NCI-H2196 (cell line): ENCODE measurements at regions not wholly inside any gene's neighbourhood (a gene's known extent, or its start where the extent isn't known, plus 50 kb on each side); places are given as distances from the start of the nearest gene placed in this dataset.
"Not testable (repeated sequence)": the region's sequence is repeated elsewhere in the genome, so short reads cannot be mapped to it uniquely, and the experiment has no call there.

Experiments used
- DNase-seq: peaks from one replicate; lab custom pipeline; 2025; ENCODE audit not compliant: unreplicated experiment; lab: John Stamatoyannopoulos, UW

DNA sequence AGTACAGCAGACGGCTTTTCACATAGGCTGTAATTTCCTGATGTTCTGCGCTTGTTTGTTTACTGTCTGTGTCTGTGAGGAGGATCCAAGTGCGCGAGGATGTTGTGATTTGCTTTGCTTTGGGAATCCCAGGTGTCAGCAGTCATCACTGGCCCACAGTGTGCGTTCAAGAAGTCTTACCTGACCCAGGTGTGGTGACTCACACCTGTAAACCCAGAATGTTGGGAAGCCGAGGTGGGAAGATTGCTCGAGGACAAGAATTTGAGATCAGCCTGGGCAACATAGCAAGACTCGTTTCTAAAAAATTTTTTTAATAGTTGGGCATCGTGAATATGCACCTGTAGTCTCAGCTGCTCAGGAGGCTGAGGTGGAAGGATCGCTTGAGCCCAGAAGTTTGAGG lies 110.7 kb downstream of the CRLF3 start:
- not testable (repeated sequence) for DNase-seq

DNA sequence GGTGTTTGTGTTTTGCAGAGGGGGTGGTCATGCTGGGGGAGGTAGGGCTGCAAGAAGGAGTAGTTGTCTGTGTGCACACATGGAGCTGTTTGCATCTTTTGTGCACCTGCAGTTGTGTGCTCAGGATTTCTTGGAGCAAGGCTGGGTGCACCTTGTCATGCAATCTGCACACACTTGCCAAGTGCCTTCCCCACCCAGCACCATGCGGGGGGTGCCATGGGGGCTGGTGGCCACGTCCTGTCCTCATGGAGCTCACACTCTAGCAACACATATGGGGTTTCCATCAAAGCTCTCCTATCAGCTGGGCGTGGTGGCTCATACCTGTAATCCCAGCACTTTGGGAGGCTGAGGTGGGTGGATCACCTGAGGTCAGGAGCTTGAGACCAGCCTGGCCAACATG lies 111.6 kb downstream of the CRLF3 start:
- DNase-seq = not testable (repeated sequence)

DNA sequence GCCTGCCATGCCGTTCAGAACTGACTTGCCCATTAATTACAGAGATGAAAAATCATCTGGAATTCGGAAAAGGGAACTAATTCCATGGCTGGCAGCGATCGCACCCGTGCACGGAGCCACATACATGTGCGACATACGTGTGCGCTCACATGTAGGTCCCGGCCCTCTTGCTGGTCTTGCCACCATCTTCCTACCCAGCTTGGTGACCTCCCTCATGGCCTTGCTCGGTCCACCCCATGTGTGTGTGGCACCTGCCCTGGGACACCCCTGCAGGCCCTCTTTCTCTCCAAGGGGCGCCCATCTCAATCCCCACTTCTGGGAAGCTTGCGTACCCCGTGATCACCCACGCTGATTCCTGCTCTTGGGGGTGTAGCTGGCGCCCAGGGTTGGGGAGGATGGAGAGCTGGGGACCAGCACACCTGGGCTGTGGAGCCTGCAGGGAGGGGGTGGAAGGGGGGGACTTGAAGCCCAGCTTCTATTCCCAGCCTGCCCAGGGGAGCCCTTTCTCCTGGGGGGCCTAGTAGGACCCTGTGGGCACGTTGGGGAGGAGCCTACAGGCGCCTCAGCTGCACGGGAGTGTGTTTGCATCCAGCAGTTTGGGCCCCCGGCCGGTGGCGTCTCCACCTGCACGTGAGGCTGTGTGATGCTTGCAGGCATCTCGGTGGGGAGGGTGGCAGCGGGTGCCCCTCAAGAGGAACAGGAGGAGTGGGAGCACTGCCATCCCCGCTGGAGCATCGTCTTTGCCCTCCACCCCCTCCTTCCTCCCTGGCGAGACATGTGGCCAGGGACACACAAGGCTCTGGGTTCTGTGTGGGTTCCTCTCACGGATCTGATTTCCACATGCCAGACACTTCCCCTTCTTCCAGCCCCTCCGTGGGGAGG lies 112.6 kb downstream of the CRLF3 start:
- not testable (repeated sequence) for DNase-seq

DNA sequence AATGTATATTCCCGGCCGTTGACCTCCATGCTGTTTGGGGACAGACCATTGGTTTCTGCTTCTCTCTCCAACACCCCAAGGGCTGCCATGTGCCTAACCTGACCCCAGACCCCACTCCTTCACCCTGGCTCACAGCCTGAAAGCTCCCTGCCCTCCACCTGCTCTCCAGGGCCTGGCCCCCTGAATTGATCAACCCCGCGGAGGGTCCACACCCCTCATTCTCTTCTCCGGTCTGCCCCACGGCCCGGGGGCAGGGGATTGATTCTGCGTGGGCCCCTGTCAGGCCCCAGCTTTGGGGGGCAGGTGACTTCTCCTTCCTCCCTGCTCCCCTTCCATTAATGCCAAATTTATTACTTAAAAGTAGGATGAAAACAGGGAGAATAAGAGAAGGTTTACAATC lies 113.3 kb downstream of the CRLF3 start:
- DNase-seq = not testable (repeated sequence)

- DNase-seq = not testable (repeated sequence)
Measured at GRCh38 chr17:30710276-30711088, 114.0 kb downstream of the CRLF3 start.

- not testable (repeated sequence) for DNase-seq
Measured at GRCh38 chr17:30709561-30710275, 114.8 kb downstream of the CRLF3 start.

DNA sequence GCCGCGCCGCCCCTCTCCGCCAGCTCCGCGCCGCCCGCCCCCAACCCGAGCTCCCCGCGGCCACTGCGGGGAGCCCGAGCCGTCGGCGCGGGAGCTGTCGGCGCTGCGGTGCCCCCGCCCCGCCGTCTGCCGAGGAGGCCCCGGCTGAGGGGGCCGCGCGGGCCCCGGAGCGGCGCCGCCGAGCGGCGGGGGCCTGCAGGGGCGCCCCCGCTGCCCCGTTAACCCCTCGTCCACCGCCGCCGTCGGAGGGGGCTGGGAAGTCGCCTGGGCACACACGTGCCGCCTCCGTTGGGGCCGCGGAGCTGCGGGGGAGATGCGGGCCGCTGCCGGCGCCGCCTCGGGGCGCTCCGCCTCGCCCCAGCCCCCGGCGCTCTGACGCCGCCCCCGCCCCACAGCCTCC lies 115.4 kb downstream of the CRLF3 start:
- not testable (repeated sequence) for DNase-seq

DNA sequence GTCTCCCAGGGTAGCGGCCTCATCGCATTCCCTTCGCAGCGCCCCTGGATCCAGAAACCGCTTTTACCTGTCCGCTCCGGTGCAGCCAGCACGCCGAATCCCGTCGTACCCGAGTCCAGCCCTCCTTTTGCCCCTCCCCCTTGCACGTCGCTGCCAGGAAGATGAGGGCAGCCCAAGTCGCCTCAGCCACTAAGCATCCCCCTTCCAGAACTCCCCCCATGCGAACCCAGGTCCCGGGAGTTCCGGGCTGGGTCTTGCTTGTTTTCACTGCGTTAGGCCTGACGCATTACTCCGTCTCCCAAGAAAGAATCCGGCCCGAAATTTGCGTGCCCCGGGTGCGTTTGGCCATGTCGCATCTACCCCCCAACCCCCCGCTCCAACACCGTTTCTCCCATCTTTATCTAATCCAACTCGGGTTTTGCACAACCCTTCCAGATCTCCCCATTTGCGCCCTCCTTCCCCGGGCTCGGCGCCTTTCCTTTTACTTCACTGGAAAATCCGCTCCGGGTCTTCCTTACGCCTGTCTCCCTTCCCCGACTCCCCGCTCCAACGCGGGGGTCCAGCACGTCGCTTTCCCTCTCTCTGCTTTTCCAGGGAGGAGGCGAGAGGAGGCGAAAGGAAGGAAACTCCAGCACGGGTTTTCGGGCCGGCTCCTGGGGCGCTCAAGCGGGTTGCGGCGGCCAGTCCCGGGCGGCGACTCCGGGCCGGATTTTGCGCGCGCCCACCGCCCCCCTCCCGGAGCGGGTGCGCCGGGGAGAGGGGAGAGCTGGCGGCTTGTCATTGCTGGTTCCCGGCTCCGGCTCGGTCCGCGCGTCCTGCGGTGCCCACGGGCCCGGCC lies 116.0 kb downstream of the CRLF3 start:
- DNase-seq = peak; percentile 76

DNA sequence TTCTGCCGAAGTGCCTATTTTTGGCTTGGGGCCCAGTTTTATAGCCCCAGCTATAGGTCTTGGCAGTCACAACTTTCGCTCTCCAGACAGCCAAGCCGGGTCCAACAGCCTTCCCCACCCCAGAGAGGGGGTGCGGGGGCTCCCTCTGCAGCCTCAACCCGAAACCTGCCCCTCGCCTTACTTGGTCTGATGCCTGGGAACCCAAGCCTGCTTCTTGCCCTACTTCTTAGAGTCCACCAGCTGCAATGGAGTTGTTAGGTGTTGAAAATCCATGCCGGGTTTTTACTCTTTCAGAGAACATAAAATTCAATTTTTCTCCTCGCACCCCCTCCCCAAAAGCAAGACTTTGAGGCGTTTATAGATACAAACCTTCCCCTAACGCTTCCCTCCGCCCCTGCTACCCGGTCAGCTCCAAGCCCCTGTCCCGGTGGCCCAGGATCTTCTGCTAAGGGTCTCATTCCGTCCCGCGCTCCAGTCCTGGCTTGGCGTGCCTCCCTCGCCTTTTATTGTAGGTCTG lies 116.7 kb downstream of the CRLF3 start:
- peak; percentile 52 for DNase-seq

DNA sequence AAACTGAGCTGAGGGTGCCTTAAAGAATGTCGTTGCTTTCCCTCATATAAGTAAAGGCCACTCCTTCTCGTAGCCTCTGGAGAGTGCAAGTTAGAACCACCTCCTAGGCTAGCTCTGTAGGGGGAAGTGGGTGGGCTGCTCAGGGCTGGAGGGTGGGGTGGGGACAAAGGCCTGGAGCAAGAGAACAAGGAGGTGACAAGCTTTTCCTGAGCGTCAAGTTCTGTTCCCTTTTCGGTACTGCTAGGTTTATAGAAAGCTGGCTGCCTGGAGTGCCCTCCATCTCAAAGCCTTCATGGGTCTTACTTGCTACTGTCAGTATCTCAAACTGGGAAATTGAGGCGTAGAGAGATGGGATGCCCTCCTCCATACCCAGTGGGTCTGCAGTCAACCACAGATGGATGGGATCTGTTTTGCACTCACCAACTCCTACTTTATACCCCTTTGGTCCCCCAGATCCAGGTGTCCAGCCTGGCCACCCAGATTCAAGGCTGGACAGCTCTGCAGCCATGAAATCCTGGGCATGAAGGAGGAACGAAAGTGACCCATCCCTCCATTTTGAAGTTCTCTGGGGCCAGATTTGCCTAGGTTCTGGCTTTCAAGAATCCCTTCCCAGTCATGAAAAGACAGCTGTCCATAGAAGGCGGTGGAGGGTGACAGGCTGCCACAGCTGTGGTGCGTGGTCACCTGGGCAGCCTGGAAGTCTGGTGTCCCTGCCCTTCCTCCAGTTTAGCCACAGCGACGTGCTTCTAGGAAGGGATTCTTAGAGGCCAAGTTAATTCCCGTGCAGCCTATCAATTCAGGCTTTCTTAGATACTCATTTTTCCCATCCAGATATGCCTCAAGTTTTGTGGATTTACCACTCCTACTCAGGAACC lies 117.8 kb downstream of the CRLF3 start:
- DNase-seq = not testable (repeated sequence)

DNA sequence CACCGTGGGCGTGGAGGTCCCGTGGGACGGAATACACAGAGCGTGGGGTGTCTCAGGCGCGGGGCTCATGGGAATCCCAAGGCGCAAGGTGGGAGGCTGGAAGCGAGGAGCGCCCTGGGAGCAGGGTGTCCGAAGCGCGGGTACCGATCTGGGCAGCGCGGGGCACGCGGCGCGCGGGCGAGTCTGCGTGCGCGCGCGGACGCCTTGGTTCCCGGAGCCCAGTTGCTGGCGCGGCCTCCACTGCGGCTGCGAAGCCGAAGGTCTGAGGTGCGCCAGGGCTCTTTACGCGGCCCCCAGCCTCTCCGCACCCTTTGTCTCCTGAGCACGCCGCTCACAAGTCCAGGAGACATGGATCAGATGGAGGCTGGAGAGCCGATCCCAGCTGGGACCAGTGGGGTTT lies 118.5 kb downstream of the CRLF3 start:
- DNase-seq = not testable (repeated sequence)

DNA sequence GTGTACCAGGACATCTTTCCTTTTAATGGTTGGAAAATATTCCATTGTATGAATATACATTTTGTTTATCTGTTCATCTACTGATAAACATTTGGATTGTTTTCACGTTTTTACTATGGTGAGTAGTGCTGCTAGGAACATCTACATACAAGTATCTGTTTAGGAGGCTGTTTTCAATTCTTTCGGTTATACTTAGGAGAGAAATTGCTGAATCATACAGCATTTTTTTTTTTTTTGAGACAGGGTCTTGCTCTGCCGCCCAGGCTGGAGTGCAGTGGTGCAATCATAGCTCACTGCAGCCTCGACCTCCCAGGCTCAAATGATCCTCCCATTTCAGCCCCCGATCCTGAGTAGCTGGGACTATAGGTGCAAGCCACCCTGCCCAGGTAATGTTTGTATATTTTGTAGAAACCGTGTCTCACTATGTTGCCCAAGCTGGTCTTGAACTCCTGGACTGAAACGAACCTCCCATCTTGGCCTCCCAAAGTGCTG lies 122.9 kb downstream of the CRLF3 start:
- DNase-seq = no peak

DNA sequence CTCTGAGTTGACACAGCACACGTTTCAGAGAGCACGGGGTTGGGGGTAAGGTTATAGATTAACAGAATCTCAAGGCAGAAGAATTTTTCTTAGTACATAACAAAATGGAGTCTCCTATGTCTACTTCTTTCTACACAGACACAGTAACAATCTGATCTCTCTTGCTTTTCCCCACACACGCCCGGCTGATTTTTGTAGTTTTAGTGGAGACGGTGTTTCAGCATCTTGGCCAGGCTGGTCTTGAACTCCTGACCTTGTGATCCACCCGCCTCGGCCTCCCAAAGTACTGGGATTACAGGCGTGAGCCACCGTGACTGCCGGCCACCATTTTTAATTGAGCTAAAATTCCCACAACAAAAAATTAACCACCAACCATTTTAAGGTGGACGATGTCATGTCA lies 123.7 kb downstream of the CRLF3 start:
- not testable (repeated sequence) for DNase-seq

GRCh38 chr17:30697619-30698460 lies 126.7 kb downstream of the CRLF3 start:
- peak; percentile 62 for DNase-seq

DNA sequence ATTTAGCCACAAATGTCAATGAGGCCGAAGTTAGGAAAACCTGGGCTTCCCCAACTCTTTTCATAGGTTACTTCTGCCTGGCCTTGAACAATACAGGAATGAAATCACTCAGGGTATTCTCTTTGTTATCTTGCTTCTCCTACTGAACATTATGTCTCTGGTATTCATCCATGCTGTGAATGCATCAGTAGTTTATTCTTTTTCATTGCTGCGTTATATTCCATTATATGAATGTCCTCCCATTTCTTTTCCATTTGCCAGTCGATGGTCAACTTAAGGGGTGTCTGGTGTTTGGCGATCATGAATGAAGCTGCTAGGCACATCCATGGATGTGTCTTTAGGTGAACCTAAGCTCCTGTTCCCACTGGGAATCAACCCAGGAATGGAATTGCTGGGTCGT lies 128.3 kb downstream of the CRLF3 start:
- DNase-seq = no peak

- not testable (repeated sequence) for DNase-seq
Measured at GRCh38 chr17:30695265-30695811, 129.2 kb downstream of the CRLF3 start.

GRCh38 chr17:30693772-30694171 lies 130.7 kb downstream of the CRLF3 start:
- DNase-seq = not testable (repeated sequence)
